Stimulated activated CD4-positive, alpha-beta T cell treated with anti-CD3 and anti-CD28 coated beads, TNF-alpha, amount 100 ng/mL, for 48 hours (primary cell): ENCODE measurements at regions not wholly inside any gene's neighbourhood (a gene's known extent, or its start where the extent isn't known, plus 50 kb on each side); places are given as distances from the start of the nearest gene placed in this dataset.

ENCODE experiments used
- DNase-seq, 3 donors: peaks; one replicate each; pipeline ENCODE4 v3.0.0-alpha.2; 2020; ENCODE audit warnings: low read depth in 3 of 3

- DNase-seq, result peak in 1 of 3 donors; percentile 13
Observed at GRCh38 chr22:22802339-22802970, 85.2 kb upstream of the IGLL5 start.

DNA sequence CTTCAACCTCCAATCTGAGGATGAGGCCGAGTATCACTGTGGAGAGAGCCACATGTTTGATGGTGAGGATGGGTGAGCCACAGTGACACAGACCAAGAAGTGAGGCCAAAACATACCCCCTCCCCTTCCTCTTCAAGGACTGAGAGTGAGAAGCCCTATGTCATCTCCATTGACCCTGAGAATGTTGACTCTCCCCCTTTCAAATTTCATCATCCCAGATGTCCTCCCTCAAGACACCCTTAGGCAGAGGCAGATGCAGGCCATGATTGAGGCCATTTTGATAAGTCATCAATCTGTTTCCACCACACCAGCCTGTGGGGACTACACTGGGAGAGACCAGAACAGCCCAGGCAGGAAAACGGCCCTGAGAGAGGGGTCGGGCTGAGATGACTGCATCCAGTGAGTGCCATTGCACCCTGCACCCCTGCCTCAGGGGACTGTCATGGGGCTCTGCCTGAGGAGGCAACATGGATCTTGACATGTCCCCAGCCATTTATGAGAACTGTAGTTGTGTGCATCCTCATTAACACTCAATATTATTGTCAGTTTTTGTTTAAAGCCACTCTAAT is 84.2 kb upstream of the IGLL5 start:
- no peak for DNase-seq

- peak; percentile 21 to 61 (median 46) for DNase-seq
Observed at GRCh38 chr22:22810018-22810427, 77.6 kb upstream of the IGLL5 start.

DNA sequence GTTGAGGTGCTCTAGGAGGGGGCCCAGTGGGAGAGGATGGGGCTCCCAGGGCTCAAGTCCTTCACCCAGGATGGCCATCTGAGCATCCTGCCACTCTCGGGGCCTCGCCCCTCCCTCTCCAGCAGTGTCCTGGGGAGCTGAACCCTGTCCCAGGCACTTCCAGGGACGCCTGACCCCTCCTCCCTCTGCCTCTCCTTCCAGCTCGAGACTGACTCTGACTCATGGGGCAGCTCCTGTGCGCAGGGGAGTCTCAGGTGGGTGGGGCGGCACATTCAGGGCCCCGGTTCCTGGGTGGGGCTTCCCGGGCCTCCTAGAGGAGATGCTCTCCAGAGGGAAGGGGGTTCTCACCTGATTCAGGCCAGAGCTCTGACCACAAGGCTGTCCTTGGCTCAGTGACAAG is 77.1 kb upstream of the IGLL5 start:
- no peak for DNase-seq

DNA sequence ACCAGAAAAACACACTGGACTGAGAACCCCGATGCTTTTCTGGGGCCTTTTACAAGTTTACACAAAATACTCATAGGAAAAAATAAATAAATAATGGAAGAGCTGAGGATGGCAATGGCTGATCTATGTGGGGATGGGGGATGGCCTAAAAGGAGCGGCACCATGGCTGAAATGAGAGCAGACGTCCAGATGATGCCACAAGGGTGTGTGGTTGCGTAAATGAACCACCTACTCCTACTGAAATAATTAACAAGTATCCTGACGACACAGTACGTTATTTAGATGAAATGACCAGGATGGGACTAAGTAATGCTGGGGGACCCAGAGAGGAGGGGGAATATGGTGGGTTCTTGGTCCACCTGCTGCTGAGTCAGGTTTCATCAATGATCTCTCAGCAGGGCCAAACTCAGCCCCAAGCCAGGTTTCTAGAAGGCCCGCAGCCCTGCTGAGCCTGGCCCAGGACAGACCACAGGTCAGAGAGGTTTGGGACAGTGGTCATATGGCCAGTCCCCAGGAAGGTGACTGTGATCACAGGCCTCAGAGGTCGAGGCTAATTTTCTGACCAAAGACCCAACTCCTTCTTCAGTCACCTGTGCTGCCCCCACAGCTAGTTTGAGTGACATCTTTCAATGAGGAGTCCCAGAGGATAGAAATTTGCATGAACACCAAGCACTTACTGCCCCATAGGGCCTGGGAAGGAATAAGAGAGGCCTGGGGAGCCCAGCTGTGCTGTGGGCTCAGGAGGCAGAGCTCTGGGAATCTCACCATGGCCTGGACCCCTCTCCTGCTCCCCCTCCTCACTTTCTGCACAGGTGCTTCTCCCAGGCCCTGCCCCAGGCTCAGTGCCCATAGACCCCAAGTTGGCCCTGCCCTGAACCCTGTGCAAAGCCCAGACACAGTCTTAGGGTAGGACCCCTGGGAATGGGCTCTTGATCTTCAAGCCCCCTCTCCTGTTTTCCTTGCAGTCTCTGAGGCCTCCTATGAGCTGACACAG is 76.3 kb upstream of the IGLL5 start:
- no peak for DNase-seq

GRCh38 chr22:22812031-22812905 is 75.3 kb upstream of the IGLL5 start:
- no peak for DNase-seq

DNA sequence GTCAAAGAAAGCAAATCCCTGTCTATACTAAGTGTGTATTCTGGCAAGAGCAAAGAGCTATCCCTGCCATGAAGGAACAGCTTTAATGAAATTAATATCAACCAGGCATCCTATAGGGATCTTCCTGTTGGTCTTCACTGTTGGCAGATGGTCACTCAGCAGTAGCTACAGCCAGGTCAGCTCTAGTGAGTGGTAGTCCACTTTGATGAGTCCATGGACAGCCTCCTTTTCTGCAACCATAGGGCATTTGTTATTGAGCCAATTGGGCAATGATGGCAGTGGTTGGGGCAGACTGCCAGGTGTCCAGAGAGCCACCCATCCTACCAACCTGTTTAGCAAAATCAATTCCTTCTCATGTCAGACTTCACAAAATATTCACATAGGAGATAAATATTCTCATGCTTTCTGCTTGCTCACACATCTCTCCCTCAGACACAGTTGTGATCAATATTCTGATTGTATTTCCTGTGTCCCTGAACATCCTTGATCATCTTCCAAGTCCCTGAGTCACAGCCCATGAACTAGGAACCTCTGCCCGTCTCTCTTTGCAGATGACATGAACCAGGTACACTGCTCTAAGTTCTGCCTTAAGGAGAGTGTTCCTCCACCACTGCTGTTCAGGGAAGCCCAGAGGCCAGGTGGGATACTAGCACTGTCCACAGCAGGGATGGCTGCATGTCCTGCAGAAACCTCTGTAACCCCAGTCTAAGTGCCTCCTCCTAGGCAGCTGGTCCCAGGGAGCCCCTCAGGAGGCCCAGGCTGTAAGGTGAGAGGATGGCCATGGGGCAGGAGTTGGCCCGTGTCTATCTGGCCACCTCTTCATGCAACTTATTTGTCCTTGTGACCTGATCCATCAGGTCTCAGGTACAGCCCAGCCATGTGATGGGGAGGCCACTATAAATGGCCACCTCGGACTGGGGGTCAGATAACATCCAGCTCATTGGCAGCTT is 74.2 kb upstream of the IGLL5 start:
- DNase-seq, result no peak

DNA sequence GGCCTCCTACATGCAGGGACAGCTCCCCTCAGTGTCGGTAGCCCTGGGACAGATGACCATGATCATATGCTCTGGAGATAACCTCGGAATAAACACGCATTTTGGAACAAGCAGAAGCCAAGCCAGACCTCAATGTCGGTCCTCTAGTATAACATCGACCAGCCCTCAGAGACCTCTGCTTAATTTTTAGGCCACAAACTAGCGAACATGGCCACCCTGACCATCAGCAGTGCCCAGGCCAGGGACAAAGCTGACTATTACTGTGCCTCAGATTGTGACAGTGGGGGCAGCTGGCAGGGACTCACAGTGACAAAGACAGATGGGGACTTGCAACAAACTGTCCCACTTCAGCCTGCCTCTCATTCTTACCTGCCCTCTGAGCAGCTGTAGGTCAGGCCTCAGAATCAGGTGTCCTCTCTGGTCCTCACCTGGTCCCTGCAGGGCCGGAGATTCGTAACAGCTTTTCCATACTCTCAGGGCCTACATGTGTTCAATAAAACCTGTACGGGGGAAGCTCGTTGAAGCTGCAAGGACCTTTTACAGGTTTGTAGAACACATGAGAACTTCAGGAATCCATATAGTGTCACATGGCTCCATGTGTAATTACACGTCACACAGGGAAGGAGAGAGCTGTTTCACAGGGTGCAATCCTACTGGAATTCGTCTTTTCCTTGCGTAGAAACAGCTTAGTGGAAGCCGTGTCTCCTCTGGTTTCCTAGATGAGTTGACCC is 72.8 kb upstream of the IGLL5 start:
- DNase-seq, result no peak

- no peak for DNase-seq
Observed at GRCh38 chr22:22815397-22816170, 72.0 kb upstream of the IGLL5 start.

DNA sequence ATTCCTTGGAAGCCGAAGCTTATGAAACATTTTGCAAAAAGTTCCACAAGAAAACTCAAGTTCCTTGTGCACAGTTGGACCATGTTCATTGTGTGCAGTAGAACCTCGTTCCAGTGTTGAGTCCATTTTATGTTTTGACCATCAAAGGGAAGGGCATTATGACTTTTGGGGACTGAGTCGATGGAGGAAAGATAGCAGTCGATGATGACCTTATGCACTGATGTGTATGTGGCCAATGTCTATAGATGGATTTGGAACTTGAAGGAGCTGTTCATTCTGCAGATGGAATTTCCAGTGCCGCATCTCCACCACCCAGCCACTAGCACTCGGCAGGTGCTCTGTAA is 71.5 kb upstream of the IGLL5 start:
- no peak for DNase-seq

- DNase-seq, result no peak
Observed at GRCh38 chr22:22816766-22817410, 70.7 kb upstream of the IGLL5 start.

- DNase-seq, result no peak
Observed at GRCh38 chr22:22817468-22818201, 70.0 kb upstream of the IGLL5 start.

DNA sequence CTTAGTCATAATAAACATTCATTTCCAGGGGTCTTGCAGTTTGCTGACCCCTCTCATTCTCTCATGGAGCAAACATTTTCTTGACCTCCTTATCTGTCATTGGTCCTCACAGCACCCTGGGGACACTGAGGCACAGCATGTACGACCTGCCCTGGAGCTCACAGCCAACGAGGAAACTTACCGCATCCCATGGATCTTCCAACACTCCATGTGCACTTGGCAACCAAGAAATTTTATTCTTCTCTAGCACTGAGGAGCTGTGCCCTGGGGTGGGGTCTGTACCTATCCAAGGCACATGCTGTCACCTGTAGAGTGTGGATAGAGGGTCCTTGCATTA is 69.4 kb upstream of the IGLL5 start:
- DNase-seq, result no peak

DNA sequence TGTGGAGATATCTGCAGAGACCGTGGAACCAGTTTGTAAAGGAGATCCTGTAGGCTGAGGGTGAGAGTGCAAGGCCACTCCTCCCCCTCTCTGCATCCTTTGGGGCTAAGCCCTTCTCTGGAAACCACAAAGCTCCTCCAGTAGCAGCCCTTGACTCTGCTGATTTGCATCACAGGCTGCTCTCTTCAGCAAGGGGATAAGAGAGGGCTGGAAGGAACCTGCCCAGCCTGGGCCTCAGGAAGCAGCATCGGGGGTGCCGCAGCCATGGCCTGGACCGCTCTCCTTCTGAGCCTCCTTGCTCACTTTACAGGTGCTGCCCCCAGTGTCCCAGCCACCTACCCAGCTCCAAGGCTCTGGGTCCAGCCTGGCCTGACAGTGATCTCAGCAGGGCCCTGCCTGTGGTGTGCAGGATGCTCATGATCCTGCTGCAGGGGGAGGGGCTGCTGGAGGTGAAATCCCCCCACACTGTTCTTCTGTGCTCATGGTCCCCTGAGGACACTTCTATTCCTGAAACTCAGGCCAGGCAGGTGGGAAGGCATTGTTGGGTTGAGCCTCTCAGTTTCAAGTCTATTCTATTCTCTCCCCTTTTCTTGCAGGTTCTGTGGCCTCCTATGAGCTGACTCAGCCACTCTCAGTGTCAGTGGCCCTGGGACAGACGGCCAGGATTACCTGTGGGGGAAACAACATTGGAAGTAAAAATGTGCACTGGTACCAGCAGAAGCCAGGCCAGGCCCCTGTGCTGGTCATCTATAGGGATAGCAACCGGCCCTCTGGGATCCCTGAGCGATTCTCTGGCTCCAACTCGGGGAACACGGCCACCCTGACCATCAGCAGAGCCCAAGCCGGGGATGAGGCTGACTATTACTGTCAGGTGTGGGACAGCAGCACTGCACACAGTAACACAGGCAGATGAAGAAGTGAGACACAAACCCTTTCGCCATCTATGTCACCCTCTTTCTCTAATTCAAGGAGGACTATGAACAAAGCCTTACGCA is 68.5 kb upstream of the IGLL5 start:
- DNase-seq, result no peak

DNA sequence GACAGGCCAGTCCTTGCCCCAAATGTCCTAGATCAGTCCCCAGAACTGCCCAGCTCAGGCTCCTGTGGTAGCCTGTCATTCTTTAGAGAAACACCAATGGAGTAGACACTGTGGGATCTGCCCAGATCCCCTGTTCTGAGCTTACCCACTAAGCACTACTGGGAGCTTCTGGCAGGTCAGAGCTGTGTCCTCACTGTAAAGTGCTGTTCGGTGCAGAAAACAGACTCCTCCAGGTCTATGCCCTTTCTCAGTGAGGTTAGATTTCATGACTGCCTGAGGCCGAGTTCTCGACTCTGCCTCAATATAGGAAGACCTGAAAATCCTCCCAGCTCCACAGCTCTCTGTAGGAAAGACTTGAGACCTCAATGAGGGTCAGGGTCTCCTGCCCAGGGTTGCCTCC is 67.5 kb upstream of the IGLL5 start:
- no peak for DNase-seq

- no peak for DNase-seq
Observed at GRCh38 chr22:22820626-22821025, 67.0 kb upstream of the IGLL5 start.

DNA sequence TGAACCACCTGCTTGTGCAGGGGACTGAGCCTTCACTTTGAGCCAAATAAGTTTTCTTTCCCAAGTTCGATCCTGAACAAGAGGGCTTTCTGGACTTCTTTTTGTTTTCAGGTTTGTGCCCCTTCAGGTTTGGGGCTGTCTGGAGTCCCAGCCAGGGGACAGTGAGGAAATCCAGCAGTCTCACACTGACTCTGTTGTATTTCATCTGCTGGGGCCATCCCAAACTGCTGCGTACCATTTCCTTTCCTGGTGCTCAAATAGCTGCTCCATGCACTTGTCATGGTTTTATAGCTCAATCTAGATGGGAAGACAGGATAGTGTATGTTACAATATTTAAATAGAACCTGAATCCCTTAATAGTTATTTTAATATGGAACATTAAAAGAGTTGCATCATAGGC is 66.3 kb upstream of the IGLL5 start:
- DNase-seq, result no peak
